NCI-H2196 (cell line): ENCODE measurements at regions not wholly inside any gene's neighbourhood (a gene's known extent, or its start where the extent isn't known, plus 50 kb on each side); places are given as distances from the start of the nearest gene placed in this dataset.

Experiments used
- DNase-seq: peaks from one replicate; lab custom pipeline; 2025; ENCODE audit not compliant: unreplicated experiment; lab: John Stamatoyannopoulos, UW

- no peak for DNase-seq
These were observed 141.2 kb downstream of the ZBTB18 start for GRCh38 chr1:244192325-244192724.

- DNase-seq = no peak
These were observed 145.6 kb downstream of the ZBTB18 start for GRCh38 chr1:244196571-244197285.

GRCh38 chr1:244197851-244198375 lies 146.8 kb downstream of the ZBTB18 start:
- no peak for DNase-seq

GRCh38 chr1:244199902-244200301 lies 148.8 kb downstream of the ZBTB18 start:
- no peak for DNase-seq

GRCh38 chr1:244200596-244200995 lies 149.5 kb downstream of the ZBTB18 start:
- no peak for DNase-seq

GRCh38 chr1:244201750-244202149 lies 150.7 kb downstream of the ZBTB18 start:
- no peak for DNase-seq

DNA sequence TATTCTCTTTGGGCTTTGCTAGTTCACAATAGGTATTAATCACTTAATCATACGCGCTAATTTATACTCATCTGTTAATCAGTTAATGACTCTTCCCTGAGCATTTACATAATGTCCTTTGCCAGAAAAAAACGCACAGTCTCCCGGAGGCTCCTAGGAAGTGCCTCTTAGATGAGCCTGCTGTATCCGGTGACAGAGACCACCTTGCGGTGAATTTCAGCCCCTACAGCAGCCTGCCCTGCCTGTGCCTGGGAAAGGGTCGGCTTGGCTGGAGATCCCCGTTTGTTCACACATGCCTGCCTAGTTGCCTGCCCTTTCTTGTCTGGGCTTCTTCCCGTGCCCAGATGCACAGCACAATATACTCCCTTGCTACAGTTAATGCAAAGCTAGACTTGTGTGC lies 152.9 kb downstream of the ZBTB18 start:
- no peak for DNase-seq

DNA sequence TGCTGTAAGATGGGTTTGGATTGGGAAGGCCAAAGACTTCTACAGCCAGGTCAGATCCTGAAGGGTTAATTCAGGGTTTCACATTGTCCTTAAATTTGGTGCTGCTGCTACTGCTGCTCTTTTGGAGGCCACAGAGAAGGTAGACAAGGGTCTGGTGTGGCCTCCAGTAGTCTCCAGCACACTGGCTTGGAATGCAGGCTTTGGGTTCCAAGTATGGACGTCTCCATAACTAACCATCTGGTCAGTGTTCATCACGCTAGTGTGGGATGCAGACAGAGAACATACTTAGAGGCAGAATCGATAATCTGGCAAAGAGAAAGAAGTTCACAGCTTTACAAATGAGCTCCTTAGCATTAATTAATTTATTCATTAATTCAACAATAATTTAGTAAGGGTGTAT lies 154.1 kb downstream of the ZBTB18 start:
- no peak for DNase-seq

GRCh38 chr1:244205906-244206305 lies 154.8 kb downstream of the ZBTB18 start:
- DNase-seq = no peak

DNA sequence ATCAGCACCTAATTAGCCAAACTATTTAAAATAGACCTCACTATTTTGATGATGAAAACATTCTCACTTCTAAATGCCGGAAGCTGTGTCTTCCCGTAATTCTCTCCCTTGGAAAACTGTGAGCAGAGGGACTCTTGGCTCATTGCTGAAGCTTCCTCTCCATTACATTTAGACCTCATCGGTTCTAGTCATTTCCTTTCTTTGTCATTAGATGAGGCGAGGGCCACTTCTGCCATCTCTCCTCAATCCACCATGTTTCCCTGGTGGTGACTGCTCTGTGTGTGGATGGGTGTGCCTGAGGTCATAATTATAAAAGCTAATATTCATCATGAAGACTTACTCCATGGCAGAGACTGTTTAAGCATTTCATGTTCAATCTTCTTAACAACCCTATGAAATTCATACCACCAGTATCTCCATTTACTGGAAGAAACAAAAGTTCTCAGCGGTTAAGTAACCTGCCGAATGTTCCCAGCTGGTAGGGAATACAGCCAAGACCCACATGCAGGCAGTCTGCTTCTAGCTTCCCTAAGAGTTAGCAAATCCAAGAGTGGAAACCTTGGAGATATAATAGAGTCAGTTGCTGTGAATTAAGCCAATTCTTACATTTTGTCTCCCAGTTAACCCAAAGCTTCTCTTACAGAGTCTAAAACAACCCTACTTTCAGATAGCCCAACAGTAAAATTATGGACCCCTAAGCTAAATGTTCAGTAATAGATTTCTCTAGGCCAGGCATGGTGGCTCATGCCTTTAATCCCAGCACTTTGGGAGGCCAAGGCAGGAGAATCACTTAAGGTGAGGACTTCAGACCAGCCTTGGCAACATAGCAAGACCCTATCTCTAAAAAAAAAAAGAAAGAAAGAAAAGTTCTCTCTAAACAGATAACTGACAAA lies 156.2 kb downstream of the ZBTB18 start:
- DNase-seq = no peak

DNA sequence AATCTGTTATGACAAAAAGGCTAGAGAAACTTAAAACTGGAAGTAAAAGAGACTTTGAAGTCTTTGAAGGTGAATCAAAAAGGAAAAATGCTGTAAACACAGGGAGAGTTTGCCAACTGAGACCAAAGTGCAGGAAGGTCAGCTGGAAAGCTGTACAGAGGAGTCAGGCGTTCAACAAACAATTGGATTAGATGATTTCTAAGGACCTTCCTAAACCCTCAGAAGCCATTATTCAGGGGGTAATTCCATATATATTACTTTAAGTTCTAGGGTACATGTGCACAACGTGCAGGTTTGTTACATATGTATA lies 156.8 kb downstream of the ZBTB18 start:
- DNase-seq = no peak

GRCh38 chr1:244209955-244210354 lies 158.9 kb downstream of the ZBTB18 start:
- no peak for DNase-seq

DNA sequence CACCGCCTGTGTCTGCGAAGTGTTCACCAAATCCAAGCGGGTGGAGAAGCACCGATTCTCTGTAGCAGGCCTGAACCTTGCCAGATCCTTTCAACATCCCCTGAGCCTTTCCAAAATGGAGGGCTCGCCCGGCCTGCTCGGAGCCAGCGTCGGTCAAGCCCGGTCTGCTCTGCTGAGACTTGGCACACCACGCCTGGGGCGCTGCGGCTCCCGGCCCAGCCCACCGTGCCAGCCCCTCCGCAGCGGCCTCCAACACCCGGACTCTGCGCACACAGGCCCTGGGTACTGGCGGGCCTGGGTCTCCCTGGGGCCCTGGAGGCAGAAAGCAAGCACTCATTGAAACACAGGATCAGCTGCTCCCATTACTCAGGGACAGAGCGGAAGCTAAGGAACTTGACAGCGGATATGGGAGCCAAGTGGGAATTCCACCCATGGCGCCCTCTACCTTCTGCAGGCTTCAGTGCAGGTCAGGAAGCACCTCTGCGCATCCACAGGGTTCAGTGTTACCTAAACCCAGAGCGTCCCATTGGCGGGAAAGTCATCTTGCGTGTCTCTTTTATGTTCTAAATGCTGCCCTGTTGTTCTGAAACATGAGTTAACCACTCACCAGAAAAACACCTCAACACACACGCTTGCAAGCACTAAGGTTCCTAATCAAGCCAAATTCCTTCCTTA lies 159.9 kb downstream of the ZBTB18 start:
- no peak for DNase-seq

DNA sequence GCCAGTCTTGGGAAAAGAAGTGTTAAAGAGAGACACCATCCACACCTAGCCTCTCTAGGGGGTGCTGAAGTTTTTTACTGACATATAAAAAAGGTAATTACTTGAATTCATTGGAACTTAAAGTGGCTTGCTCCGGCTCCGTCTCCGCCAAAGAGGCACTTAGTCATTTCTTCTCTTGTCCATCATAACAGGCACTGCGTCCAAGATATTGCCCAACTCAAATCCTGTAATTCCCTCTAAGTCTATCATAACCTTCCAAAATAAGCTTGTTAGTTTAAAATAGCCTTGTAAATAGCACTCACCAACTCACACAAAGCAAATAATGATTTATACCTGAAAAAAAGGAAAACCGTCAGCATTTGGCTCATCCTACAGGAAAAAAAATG lies 160.5 kb downstream of the ZBTB18 start:
- DNase-seq = no peak

DNA sequence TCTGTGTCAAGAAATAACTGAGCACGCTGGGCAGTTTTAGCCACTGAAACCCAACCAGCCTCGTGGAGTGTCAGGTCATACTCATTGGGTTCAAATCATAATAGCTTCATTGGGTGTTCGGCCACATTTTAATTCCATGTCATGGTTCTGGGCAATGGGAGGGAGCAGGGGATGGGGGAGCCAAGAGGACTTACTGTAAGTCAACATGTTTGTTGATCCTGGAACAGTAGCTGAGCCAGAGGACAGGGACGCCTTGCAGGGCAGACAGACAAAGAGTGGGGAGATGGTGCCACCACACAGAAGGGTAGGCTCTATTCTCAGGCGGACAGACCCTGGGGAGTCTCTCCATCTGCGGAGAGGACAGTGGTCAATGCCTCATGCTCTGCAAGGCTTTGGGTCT lies 161.1 kb downstream of the ZBTB18 start:
- no peak for DNase-seq

- DNase-seq = no peak
These were observed 161.9 kb downstream of the ZBTB18 start for GRCh38 chr1:244212797-244213475.

GRCh38 chr1:244214009-244214967 lies 163.2 kb downstream of the ZBTB18 start:
- DNase-seq = no peak

DNA sequence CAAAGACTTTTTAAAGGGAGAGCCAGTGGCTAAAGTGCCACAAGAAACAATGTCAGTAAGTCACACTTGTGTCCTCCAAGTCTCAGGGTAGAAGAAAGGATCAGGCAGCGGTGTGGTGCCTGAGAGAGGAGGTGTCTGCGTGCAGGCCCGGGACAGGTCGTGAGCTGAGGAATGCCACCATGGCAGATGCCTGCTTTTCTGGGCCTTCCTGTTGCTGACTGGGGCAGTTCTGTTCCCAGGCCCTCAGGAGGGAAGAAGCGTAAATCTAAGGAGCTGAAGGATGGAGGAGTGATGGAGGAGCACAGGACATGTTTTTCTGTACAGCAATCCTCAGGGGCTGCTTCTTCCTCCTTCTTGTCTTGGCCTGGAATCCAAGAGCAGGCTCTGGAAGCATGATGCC lies 165.8 kb downstream of the ZBTB18 start:
- no peak for DNase-seq

- no peak for DNase-seq
These were observed 166.6 kb downstream of the ZBTB18 start for GRCh38 chr1:244217711-244218110.

DNA sequence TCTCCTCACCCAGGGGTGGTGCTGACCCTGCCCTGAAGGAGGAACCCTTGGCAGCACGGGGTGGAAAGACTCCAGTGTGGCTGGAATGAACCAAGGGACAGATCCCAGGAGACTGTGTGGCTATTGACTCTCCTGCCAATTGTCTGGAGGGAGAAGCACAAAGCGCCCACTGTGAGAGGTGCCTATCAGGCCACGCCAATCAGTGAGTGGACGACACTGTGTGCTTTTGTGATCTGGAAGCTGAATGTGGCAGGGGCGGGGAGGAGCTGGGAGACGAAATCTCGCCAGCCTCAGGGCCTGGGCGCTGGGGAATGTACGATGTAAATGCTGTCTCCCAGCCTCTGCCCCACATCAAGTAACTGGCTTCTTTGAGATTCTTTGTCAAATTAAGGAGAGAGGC lies 167.1 kb downstream of the ZBTB18 start:
- no peak for DNase-seq
